Fibroblast of lung (primary cell): ENCODE measurements at regions not wholly inside any gene's neighbourhood (a gene's known extent, or its start where the extent isn't known, plus 50 kb on each side); places are given as distances from the start of the nearest gene placed in this dataset.

Experiments
- DNase-seq, 2 donors: peaks; one replicate each; pipeline versions ENCODE4 v3.0.0 to v3.0.0-alpha.2; 2010; ENCODE audit warnings: low read depth in 2 of 2
- H2AFZ ChIP-seq: 2 replicates; pipeline ENCODE4 v1.5.1; 2012; ENCODE audit warnings: low read length, control low read depth, inconsistent platforms
- H3K27ac ChIP-seq: 2 replicates; pipeline ENCODE4 v1.5.1; 2011; ENCODE audit warnings: low read length, control low read depth; ENCODE audit not compliant: insufficient read depth
- H3K27me3 ChIP-seq: 2 replicates; pipeline ENCODE4 v1.5.1; 2011; ENCODE audit warnings: mild to moderate bottlenecking, low read length; ENCODE audit not compliant: control insufficient read depth, insufficient read depth
- H3K36me3 ChIP-seq: 2 replicates; pipeline ENCODE4 v1.5.1; 2011; ENCODE audit warnings: low read length; ENCODE audit not compliant: control insufficient read depth, insufficient read depth
- H3K4me1 ChIP-seq: 2 replicates; pipeline ENCODE4 v1.5.1; 2011; ENCODE audit warnings: low read length; ENCODE audit not compliant: control insufficient read depth, insufficient read depth; ENCODE audit errors: extremely low read depth
- H3K4me2 ChIP-seq: 2 replicates; pipeline ENCODE4 v1.5.1; 2011; ENCODE audit warnings: low read length, control low read depth; ENCODE audit not compliant: insufficient read depth; ENCODE audit errors: extremely low read depth
- H3K4me3 ChIP-seq, 4 experiments: fragments of 200-600 bp in 1 of 4; sonication (generic) in 1 of 4; replicated peaks in 1 of 4; 2 replicates each; pipeline ENCODE4 v1.5.1; 2011 to 2016; ENCODE audit warnings: low read length in 4 of 4, low read depth in 3 of 4, mild to moderate bottlenecking in 3 of 4, control low read depth in 2 of 4, inconsistent platforms in 1 of 4, mixed read lengths in 1 of 4; ENCODE audit not compliant: insufficient read depth in 1 of 4; ENCODE audit errors: control extremely low read depth in 1 of 4
- H3K79me2 ChIP-seq: 2 replicates; pipeline ENCODE4 v1.5.1; 2012; ENCODE audit warnings: mild to moderate bottlenecking, low read length, inconsistent platforms; ENCODE audit not compliant: control insufficient read depth, insufficient read depth
- H3K9ac ChIP-seq: 2 replicates; pipeline ENCODE4 v1.5.1; 2011; ENCODE audit warnings: mild to moderate bottlenecking, low read length, control low read depth; ENCODE audit not compliant: insufficient read depth
- H3K9me3 ChIP-seq: 2 replicates; pipeline ENCODE4 v1.5.1; 2012; ENCODE audit warnings: low read depth, low read length; ENCODE audit not compliant: control insufficient read depth, insufficient read depth
- H4K20me1 ChIP-seq: 2 replicates; pipeline ENCODE4 v1.5.1; 2011; ENCODE audit warnings: low read length; ENCODE audit not compliant: control insufficient read depth, insufficient read depth; ENCODE audit errors: extremely low read depth
- EZH2 ChIP-seq: IDR thresholded peaks from 2 replicates; pipeline ENCODE4 v1.5.1; 2012; ENCODE audit warnings: low read length, control low read depth, mild to moderate bottlenecking; ENCODE audit errors: missing control alignments
- TF ChIP-seq, protein P1 (sequence below), 2 donors: IDR thresholded peaks in 1 of 2; conservative IDR thresholded peaks in 1 of 2; 1 replicate in 1 of 2; 2 replicates in 1 of 2; pipeline ENCODE4 v1.5.1; 2011 to 2012; ENCODE audit warnings: low read length in 2 of 2, control low read depth in 1 of 2, inconsistent platforms in 1 of 2, low read depth in 1 of 2, mild to moderate bottlenecking in 1 of 2

DNA sequence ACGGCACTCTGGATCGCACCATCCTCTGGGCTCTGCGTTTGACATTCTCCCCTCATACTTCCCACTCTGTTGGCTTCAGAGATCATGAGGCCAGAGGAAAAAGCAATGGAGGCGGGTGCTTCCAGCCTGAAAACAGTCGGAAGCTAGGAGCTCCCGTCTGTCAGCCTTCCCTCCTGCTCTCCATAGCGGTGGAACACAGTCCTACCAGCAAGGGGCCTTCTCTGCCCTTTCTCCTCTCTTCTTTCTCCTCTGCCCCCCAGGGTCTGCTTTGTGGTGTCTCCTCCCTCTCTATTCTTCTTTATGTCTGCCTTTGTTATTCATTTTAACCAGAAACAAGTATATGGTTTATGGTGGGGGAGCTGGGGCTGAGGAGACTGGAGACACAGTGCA is 152.5 kb upstream of the NFIB start:
- H3K9me3 ChIP-seq = no peaks in the 10 kb centered on the region
- no peak overlapping the region for H2AFZ ChIP-seq
- TF ChIP-seq, protein P1, sequence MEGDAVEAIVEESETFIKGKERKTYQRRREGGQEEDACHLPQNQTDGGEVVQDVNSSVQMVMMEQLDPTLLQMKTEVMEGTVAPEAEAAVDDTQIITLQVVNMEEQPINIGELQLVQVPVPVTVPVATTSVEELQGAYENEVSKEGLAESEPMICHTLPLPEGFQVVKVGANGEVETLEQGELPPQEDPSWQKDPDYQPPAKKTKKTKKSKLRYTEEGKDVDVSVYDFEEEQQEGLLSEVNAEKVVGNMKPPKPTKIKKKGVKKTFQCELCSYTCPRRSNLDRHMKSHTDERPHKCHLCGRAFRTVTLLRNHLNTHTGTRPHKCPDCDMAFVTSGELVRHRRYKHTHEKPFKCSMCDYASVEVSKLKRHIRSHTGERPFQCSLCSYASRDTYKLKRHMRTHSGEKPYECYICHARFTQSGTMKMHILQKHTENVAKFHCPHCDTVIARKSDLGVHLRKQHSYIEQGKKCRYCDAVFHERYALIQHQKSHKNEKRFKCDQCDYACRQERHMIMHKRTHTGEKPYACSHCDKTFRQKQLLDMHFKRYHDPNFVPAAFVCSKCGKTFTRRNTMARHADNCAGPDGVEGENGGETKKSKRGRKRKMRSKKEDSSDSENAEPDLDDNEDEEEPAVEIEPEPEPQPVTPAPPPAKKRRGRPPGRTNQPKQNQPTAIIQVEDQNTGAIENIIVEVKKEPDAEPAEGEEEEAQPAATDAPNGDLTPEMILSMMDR (conservative IDR thresholded peaks at IDR 0.05 in 1 of 2, IDR thresholded peaks at IDR 0.05 in 1 of 2; ENCODE audit: low read depth in 1 of 2, low read length in 2 of 2) = no peak
- no peak for TF ChIP-seq EZH2
- no peak overlapping the region for H3K4me3 ChIP-seq
- H4K20me1 ChIP-seq = no peaks in the 10 kb centered on the region
- no peaks in the 10 kb centered on the region for H3K79me2 ChIP-seq
- DNase-seq = no peak
- H3K27ac ChIP-seq = no peak overlapping the region
- H3K4me2 ChIP-seq = no peak overlapping the region
- H3K4me1 ChIP-seq = no peaks in the 10 kb centered on the region
- H3K9ac ChIP-seq = no peak overlapping the region
- H3K36me3 ChIP-seq = no peaks in the 10 kb centered on the region
- peaks cover 10% of the 10 kb centered on the region for H3K27me3 ChIP-seq

DNA sequence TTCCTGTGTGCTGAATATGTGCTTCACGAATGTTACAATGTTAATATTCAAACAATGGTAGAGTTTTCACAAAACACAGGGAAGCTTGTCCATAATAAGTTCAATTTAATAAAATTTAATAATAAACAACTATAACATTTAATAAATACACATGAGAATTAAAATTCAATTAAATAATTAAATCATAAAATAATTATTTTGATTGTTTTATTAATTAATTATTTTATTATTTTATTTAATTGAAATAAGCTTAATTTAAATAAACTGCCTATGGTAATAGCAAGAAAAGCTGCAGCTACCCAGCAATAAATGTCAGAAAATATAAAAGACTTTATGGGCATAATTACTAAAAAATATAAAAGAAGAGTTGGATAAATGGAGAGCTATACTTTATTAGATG is 149.0 kb upstream of the NFIB start:
- TF ChIP-seq, protein P1 (conservative IDR thresholded peaks at IDR 0.05 in 1 of 2, IDR thresholded peaks at IDR 0.05 in 1 of 2; ENCODE audit: low read depth in 1 of 2, low read length in 2 of 2) = no peak
- no peak for TF ChIP-seq EZH2
- DNase-seq = no peak
- Histone ChIP-seq H3K4me3 (no peak overlapping the region), H4K20me1 (no peaks in the 10 kb centered on the region), H3K36me3 (no peaks in the 10 kb centered on the region), H3K27me3 (peaks cover 7% of the 10 kb centered on the region), H3K9me3 (no peaks in the 10 kb centered on the region), H3K79me2 (no peaks in the 10 kb centered on the region), H2AFZ (no peak overlapping the region), H3K27ac (no peak overlapping the region), H3K9ac (no peak overlapping the region), H3K4me1 (no peaks in the 10 kb centered on the region), H3K4me2 (no peak overlapping the region)

DNA sequence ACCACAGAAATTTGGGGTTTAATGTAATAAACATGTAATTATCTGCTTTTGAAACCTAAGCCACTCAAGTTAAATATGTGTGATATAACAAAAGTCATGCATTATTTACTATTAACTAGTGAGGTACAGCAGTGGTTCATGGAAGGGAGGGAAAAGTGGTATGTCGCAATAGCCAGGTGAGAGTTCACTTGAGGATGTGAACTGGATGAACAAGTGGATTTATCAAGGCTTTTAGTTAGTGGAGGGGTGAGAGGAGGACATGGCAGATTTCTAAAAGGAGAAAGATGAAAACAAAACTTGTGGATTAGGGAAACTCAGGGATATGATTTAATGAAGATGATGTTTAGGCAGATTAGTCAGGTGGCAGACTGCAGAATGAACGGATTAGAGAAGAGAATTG is 141.3 kb upstream of the NFIB start:
- Histone ChIP-seq H3K36me3 (no peaks in the 10 kb centered on the region), H3K9me3 (no peaks in the 10 kb centered on the region), H3K79me2 (no peaks in the 10 kb centered on the region), H3K4me2 (no peak overlapping the region), H3K27ac (no peak overlapping the region), H4K20me1 (no peaks in the 10 kb centered on the region), H3K4me1 (no peaks in the 10 kb centered on the region), H3K27me3 (no peaks in the 10 kb centered on the region), H3K9ac (no peak overlapping the region), H2AFZ (no peak overlapping the region), H3K4me3 (no peak overlapping the region)
- TF ChIP-seq, protein P1 (conservative IDR thresholded peaks at IDR 0.05 in 1 of 2, IDR thresholded peaks at IDR 0.05 in 1 of 2; ENCODE audit: low read depth in 1 of 2, low read length in 2 of 2) = no peak
- TF ChIP-seq EZH2 = no peak
- no peak for DNase-seq
